RWPE2 (cell line): ENCODE measurements at regions not wholly inside any gene's neighbourhood (a gene's known extent, or its start where the extent isn't known, plus 50 kb on each side); places are given as distances from the start of the nearest gene placed in this dataset.

Experiments used
- ATAC-seq: fragments of 200-7000 bp; cut with Tn5 transposase; 3 replicates; pipeline ENCODE4 v1.9.1; 2021; ENCODE audit warnings: low read depth
- DNase-seq: peaks from one replicate; pipeline ENCODE4 v3.0.0-alpha.2; 2020; ENCODE audit warnings: low spot score
- H3K27ac ChIP-seq: fragments of 450-650 bp; 2 replicates; pipeline ENCODE4 v1.5.1; 2017; ENCODE audit warnings: mild to moderate bottlenecking; ENCODE audit not compliant: poor library complexity, severe bottlenecking
- H3K27me3 ChIP-seq: fragments of 250-450 bp; sonication (Bioruptor Pico); 2 replicates; pipeline ENCODE4 v1.5.1; 2021; ENCODE audit warnings: mild to moderate bottlenecking, moderate library complexity; ENCODE audit not compliant: insufficient read depth, poor library complexity, severe bottlenecking
- H3K36me3 ChIP-seq: fragments of 250-450 bp; sonication (Bioruptor Pico); 2 replicates; pipeline ENCODE4 v1.5.1; 2020; ENCODE audit warnings: low read depth, mild to moderate bottlenecking, moderate library complexity
- H3K4me1 ChIP-seq: fragments of 250-450 bp; sonication (Bioruptor Pico); 2 replicates; pipeline ENCODE4 v1.5.1; 2021; ENCODE audit warnings: mild to moderate bottlenecking, moderate library complexity; ENCODE audit not compliant: insufficient read depth, poor library complexity, severe bottlenecking
- H3K4me3 ChIP-seq: fragments of 250-450 bp; sonication (Bioruptor Pico); 2 replicates; pipeline ENCODE4 v1.5.1; 2021; ENCODE audit warnings: mild to moderate bottlenecking, moderate library complexity; ENCODE audit not compliant: severe bottlenecking
- H3K9me3 ChIP-seq: fragments of 250-450 bp; sonication (Bioruptor Pico); 2 replicates; pipeline ENCODE4 v1.5.1; 2021; ENCODE audit warnings: mild to moderate bottlenecking, moderate library complexity; ENCODE audit not compliant: severe bottlenecking
- CTCF ChIP-seq: fragments of 450-650 bp; IDR thresholded peaks from one replicate; pipeline ENCODE4 v1.5.1; 2017; ENCODE audit warnings: mild to moderate bottlenecking, moderate library complexity; ENCODE audit not compliant: poor library complexity, severe bottlenecking

GRCh38 chr9:81874931-81875330 is 53.3 kb upstream of the SPATA31D4 start:
- H3K27ac ChIP-seq = no peak overlapping the region
- no peak for TF ChIP-seq CTCF
- H3K36me3 ChIP-seq = no peaks in the 10 kb centered on the region
- DNase-seq (no peak), ATAC-seq (peak; percentile 36; the same call in 2 of the 3 replicates)
- peaks cover 4% of the 10 kb centered on the region for H3K4me1 ChIP-seq
- no peak overlapping the region for H3K4me3 ChIP-seq
- no peaks in the 10 kb centered on the region for H3K9me3 ChIP-seq
- H3K27me3 ChIP-seq = no peaks in the 10 kb centered on the region

- no peaks in the 10 kb centered on the region for H3K4me1 ChIP-seq
- ATAC-seq (no peak), DNase-seq (no peak)
- H3K9me3 ChIP-seq = no peaks in the 10 kb centered on the region
- H3K27me3 ChIP-seq = no peaks in the 10 kb centered on the region
- H3K4me3 ChIP-seq = no peak overlapping the region
- no peaks in the 10 kb centered on the region for H3K36me3 ChIP-seq
- TF ChIP-seq CTCF = no peak
- no peak overlapping the region for H3K27ac ChIP-seq
Observed at GRCh38 chr9:81877047-81877446, 51.2 kb upstream of the SPATA31D4 start.
